ENCODE measurements at regions not wholly inside any gene's neighbourhood (a gene's known extent, or its start where the extent isn't known, plus 50 kb on each side); places are given as distances from the start of the nearest gene placed in this dataset.

GRCh38 chr6:9087470-9087869 lies 652.1 kb upstream of the SLC35B3 start:
- H3K27me3 Mint-ChIP-seq (ENCODE audit: low read depth, unreplicated experiment), result no peaks in the 10 kb centered on the region
- FAIRE-seq, result no peak

GRCh38 chr6:9086331-9086730 lies 651.0 kb upstream of the SLC35B3 start:
- Mint-ChIP-seq H3K9me3 (ENCODE audit: unreplicated experiment) (no peaks in the 10 kb centered on the region), H3K27me3 (ENCODE audit: low read depth, unreplicated experiment) (no peaks in the 10 kb centered on the region), H3K4me3 (ENCODE audit: unreplicated experiment) (no peak overlapping the region), H3K4me1 (ENCODE audit: low read depth, unreplicated experiment) (no peaks in the 10 kb centered on the region), H3K36me3 (ENCODE audit: low read depth, unreplicated experiment) (no peaks in the 10 kb centered on the region), H3K27ac (ENCODE audit: unreplicated experiment) (no peak overlapping the region)
- Histone ChIP-seq H3K27me3 (ENCODE audit: insufficient read depth, low read length) (no peaks in the 10 kb centered on the region), H3K4me2 (ENCODE audit: low read length) (no peak overlapping the region), H3K9me3 (ENCODE audit: insufficient read depth, low read depth, low read length) (no peaks in the 10 kb centered on the region), H3K4me1 (ENCODE audit: insufficient read depth, low read length) (no peaks in the 10 kb centered on the region), H2AFZ (ENCODE audit: low read depth, low read length) (no peak overlapping the region), H3K9ac (ENCODE audit: low read length) (no peak overlapping the region), H3K36me3 (ENCODE audit: insufficient read depth, low read length) (no peaks in the 10 kb centered on the region), H4K20me1 (ENCODE audit: insufficient read depth, low read length) (no peaks in the 10 kb centered on the region), H3K27ac (ENCODE audit: low read depth, low read length) (no peak overlapping the region), H3K4me3 (ENCODE audit: insufficient read depth, low read depth, low read length) (no peak overlapping the region), H3K79me2 (ENCODE audit: insufficient read depth, low read length) (no peaks in the 10 kb centered on the region)
- no peak for FAIRE-seq
- no peak for DNase-seq (ENCODE audit: low read depth)
- TF ChIP-seq EZH2 (IDR thresholded peaks at IDR 0.05; ENCODE audit: insufficient read depth, low read length) (no peak), CTCF (IDR thresholded peaks at IDR 0.05; ENCODE audit: insufficient read depth, low read depth, low read length) (no peak)

More at GRCh38 chr6:9087470-9087869, 652.1 kb upstream of the SLC35B3 start:
- no peaks in the 10 kb centered on the region for H3K27me3 ChIP-seq (ENCODE audit: insufficient read depth, low read length)
- Mint-ChIP-seq H3K4me3 (ENCODE audit: unreplicated experiment) (no peak overlapping the region), H3K27ac (ENCODE audit: unreplicated experiment) (no peak overlapping the region), H3K9me3 (ENCODE audit: unreplicated experiment) (no peaks in the 10 kb centered on the region), H3K36me3 (ENCODE audit: low read depth, unreplicated experiment) (no peaks in the 10 kb centered on the region), H3K4me1 (ENCODE audit: low read depth, unreplicated experiment) (no peaks in the 10 kb centered on the region)
- no peaks in the 10 kb centered on the region for H3K4me1 ChIP-seq (ENCODE audit: insufficient read depth, low read length)
- no peak for DNase-seq (ENCODE audit: low read depth)
- H3K4me3 ChIP-seq (ENCODE audit: insufficient read depth, low read depth, low read length), result no peak overlapping the region
- H3K4me2 ChIP-seq (ENCODE audit: low read length), result no peak overlapping the region
- H3K27ac ChIP-seq (ENCODE audit: low read depth, low read length), result no peak overlapping the region
- no peaks in the 10 kb centered on the region for H3K79me2 ChIP-seq (ENCODE audit: insufficient read depth, low read length)
- no peak for TF ChIP-seq EZH2 (IDR thresholded peaks at IDR 0.05; ENCODE audit: insufficient read depth, low read length)
- no peak for TF ChIP-seq CTCF (IDR thresholded peaks at IDR 0.05; ENCODE audit: insufficient read depth, low read depth, low read length)
- H3K9ac ChIP-seq (ENCODE audit: low read length), result no peak overlapping the region
- no peaks in the 10 kb centered on the region for H4K20me1 ChIP-seq (ENCODE audit: insufficient read depth, low read length)
- no peaks in the 10 kb centered on the region for H3K9me3 ChIP-seq (ENCODE audit: insufficient read depth, low read depth, low read length)
- H2AFZ ChIP-seq (ENCODE audit: low read depth, low read length), result no peak overlapping the region
- no peaks in the 10 kb centered on the region for H3K36me3 ChIP-seq (ENCODE audit: insufficient read depth, low read length)

GRCh38 chr6:9085709-9086070 lies 650.3 kb upstream of the SLC35B3 start:
- H3K79me2 ChIP-seq (ENCODE audit: insufficient read depth, low read length), result no peaks in the 10 kb centered on the region
- Mint-ChIP-seq H3K27me3 (ENCODE audit: low read depth, unreplicated experiment) (no peaks in the 10 kb centered on the region), H3K27ac (ENCODE audit: unreplicated experiment) (no peak overlapping the region), H3K4me3 (ENCODE audit: unreplicated experiment) (no peak overlapping the region), H3K36me3 (ENCODE audit: low read depth, unreplicated experiment) (no peaks in the 10 kb centered on the region), H3K9me3 (ENCODE audit: unreplicated experiment) (no peaks in the 10 kb centered on the region), H3K4me1 (ENCODE audit: low read depth, unreplicated experiment) (no peaks in the 10 kb centered on the region)
- TF ChIP-seq EZH2 (IDR thresholded peaks at IDR 0.05; ENCODE audit: insufficient read depth, low read length), result no peak
- no peak for TF ChIP-seq CTCF (IDR thresholded peaks at IDR 0.05; ENCODE audit: insufficient read depth, low read depth, low read length)
- DNase-seq (ENCODE audit: low read depth) (no peak), FAIRE-seq (no peak)
- H3K27ac ChIP-seq (ENCODE audit: low read depth, low read length), result no peak overlapping the region
- H3K27me3 ChIP-seq (ENCODE audit: insufficient read depth, low read length), result no peaks in the 10 kb centered on the region
- H4K20me1 ChIP-seq (ENCODE audit: insufficient read depth, low read length), result no peaks in the 10 kb centered on the region
- H3K4me2 ChIP-seq (ENCODE audit: low read length), result no peak overlapping the region
- H3K36me3 ChIP-seq (ENCODE audit: insufficient read depth, low read length), result no peaks in the 10 kb centered on the region
- no peaks in the 10 kb centered on the region for H3K4me1 ChIP-seq (ENCODE audit: insufficient read depth, low read length)
- H3K4me3 ChIP-seq (ENCODE audit: insufficient read depth, low read depth, low read length), result no peak overlapping the region
- no peak overlapping the region for H2AFZ ChIP-seq (ENCODE audit: low read depth, low read length)
- H3K9me3 ChIP-seq (ENCODE audit: insufficient read depth, low read depth, low read length), result no peaks in the 10 kb centered on the region
- no peak overlapping the region for H3K9ac ChIP-seq (ENCODE audit: low read length)
